Mesenchymal stem cell (in vitro differentiated cells and primary cell): ENCODE measurements at regions not wholly inside any gene's neighbourhood (a gene's known extent, or its start where the extent isn't known, plus 50 kb on each side); places are given as distances from the start of the nearest gene placed in this dataset.
"Not testable (repeated sequence)": the region's sequence is repeated elsewhere in the genome, so short reads cannot be mapped to it uniquely, and the experiment has no call there.

Experiments used
- DNase-seq: peaks from one replicate; pipeline ENCODE4 v3.0.0-alpha.2; 2013
- H2AFZ ChIP-seq: one replicate; pipeline ENCODE4 v1.6.1; 2013; ENCODE audit warnings: low read depth, mild to moderate bottlenecking, control low read depth, inconsistent platforms, low read length, moderate library complexity
- H2AK5ac ChIP-seq: 2 replicates; pipeline ENCODE4 v1.6.1; 2013; ENCODE audit warnings: low read length, moderate library complexity, mild to moderate bottlenecking, inconsistent platforms; ENCODE audit not compliant: severe bottlenecking
- H2BK120ac ChIP-seq: one replicate; pipeline ENCODE4 v1.6.1; 2013; ENCODE audit warnings: low read depth, mild to moderate bottlenecking, inconsistent platforms, low read length, moderate library complexity
- H2BK12ac ChIP-seq, 2 experiments: one replicate each; pipeline ENCODE4 v1.6.1; 2013; ENCODE audit warnings: inconsistent platforms in 2 of 2, low read length in 2 of 2, mild to moderate bottlenecking in 2 of 2, moderate library complexity in 2 of 2, control low read depth in 1 of 2
- H2BK15ac ChIP-seq: one replicate; pipeline ENCODE4 v1.6.1; 2013; ENCODE audit warnings: mild to moderate bottlenecking, low read depth, inconsistent platforms; ENCODE audit not compliant: poor library complexity, severe bottlenecking
- H2BK5ac ChIP-seq: 2 replicates; pipeline ENCODE4 v1.6.1; 2013; ENCODE audit warnings: low read depth, mild to moderate bottlenecking, low read length, control low read depth, inconsistent platforms; ENCODE audit not compliant: poor library complexity, severe bottlenecking
- H3K14ac ChIP-seq, 2 experiments: one replicate each; pipeline ENCODE4 v1.6.1; 2013; ENCODE audit warnings: inconsistent platforms in 2 of 2, low read length in 2 of 2, control low read depth in 1 of 2, mild to moderate bottlenecking in 1 of 2, moderate library complexity in 1 of 2
- H3K18ac ChIP-seq, 2 experiments: one replicate each; pipeline ENCODE4 v1.6.1; 2013; ENCODE audit warnings: inconsistent platforms in 2 of 2, low read length in 2 of 2, control low read depth in 1 of 2, low read depth in 1 of 2, mild to moderate bottlenecking in 1 of 2
- H3K23ac ChIP-seq, 2 experiments: one replicate each; pipeline ENCODE4 v1.6.1; 2013; ENCODE audit warnings: inconsistent platforms in 2 of 2, low read length in 2 of 2, mild to moderate bottlenecking in 2 of 2, moderate library complexity in 2 of 2, control low read depth in 1 of 2
- H3K27ac ChIP-seq: 2 replicates; pipeline ENCODE4 v1.5.1; 2013; ENCODE audit warnings: mild to moderate bottlenecking, moderate library complexity, low read length, control low read depth, inconsistent platforms; ENCODE audit not compliant: poor library complexity, severe bottlenecking
- H3K27me3 ChIP-seq, 2 experiments: 2 replicates each; pipeline versions ENCODE4 v1.6.1 to v1.7.0; 2013; ENCODE audit warnings: low read length in 2 of 2, mild to moderate bottlenecking in 2 of 2, moderate library complexity in 2 of 2, control low read depth in 1 of 2, inconsistent platforms in 1 of 2; ENCODE audit not compliant: control insufficient read depth in 1 of 2, insufficient read depth in 1 of 2
- H3K36me3 ChIP-seq, 2 experiments: 2 replicates each; pipeline versions ENCODE4 v1.6.1 to v1.7.0; 2013; ENCODE audit warnings: low read length in 2 of 2, control low read depth in 1 of 2, inconsistent platforms in 1 of 2, low read depth in 1 of 2, mild to moderate bottlenecking in 1 of 2; ENCODE audit not compliant: insufficient read depth in 2 of 2, control insufficient read depth in 1 of 2
- H3K4ac ChIP-seq, 2 experiments: one replicate each; pipeline ENCODE4 v1.6.1; 2013; ENCODE audit warnings: inconsistent platforms in 2 of 2, low read length in 2 of 2, mild to moderate bottlenecking in 2 of 2, moderate library complexity in 2 of 2, control low read depth in 1 of 2, low read depth in 1 of 2
- H3K4me1 ChIP-seq: 2 replicates; pipeline ENCODE4 v1.6.1; 2013; ENCODE audit warnings: low read depth, low read length, control low read depth; ENCODE audit not compliant: control insufficient read depth, insufficient read depth
- H3K4me2 ChIP-seq: 2 replicates; pipeline ENCODE4 v1.6.1; 2013; ENCODE audit warnings: low read length, mild to moderate bottlenecking, inconsistent platforms; ENCODE audit not compliant: poor library complexity, severe bottlenecking
- H3K4me3 ChIP-seq, 2 experiments: 2 replicates each; pipeline versions ENCODE4 v1.5.1 to v1.7.0; 2013; ENCODE audit warnings: low read length in 2 of 2, mild to moderate bottlenecking in 2 of 2, control low read depth in 1 of 2, low read depth in 1 of 2; ENCODE audit not compliant: insufficient read depth in 1 of 2
- H3K79me1 ChIP-seq: replicated peaks from 2 replicates; pipeline ENCODE4 v1.6.1; 2013; ENCODE audit warnings: mild to moderate bottlenecking, control low read depth, low read length, inconsistent platforms; ENCODE audit not compliant: poor library complexity, severe bottlenecking
- H3K9ac ChIP-seq: 2 replicates; pipeline ENCODE4 v1.7.0; 2013; ENCODE audit warnings: mild to moderate bottlenecking, low read length, moderate library complexity
- H3K9me3 ChIP-seq: 2 replicates; pipeline ENCODE4 v1.7.0; 2013; ENCODE audit warnings: mild to moderate bottlenecking, low read length; ENCODE audit not compliant: control insufficient read depth
- H4K8ac ChIP-seq: one replicate; pipeline ENCODE4 v1.6.1; 2013; ENCODE audit warnings: inconsistent platforms, mild to moderate bottlenecking, low read length, moderate library complexity
- H4K91ac ChIP-seq: one replicate; pipeline ENCODE4 v1.6.1; 2013; ENCODE audit warnings: mild to moderate bottlenecking, low read length, inconsistent platforms
- WGBS: methylation state at CpG from one replicate; pipeline ENCODE4 v1.1.7; 2013; ENCODE audit warnings: mixed read lengths; 5-methylcytosine and 5-hydroxymethylcytosine counted together

- not testable (repeated sequence) for H2AFZ ChIP-seq, H3K9me3 ChIP-seq, H3K27me3 ChIP-seq, H3K14ac ChIP-seq, H2BK15ac ChIP-seq, H3K36me3 ChIP-seq, H2BK5ac ChIP-seq, H3K4ac ChIP-seq, H4K91ac ChIP-seq, H3K23ac ChIP-seq, H4K8ac ChIP-seq, H3K18ac ChIP-seq, H3K4me3 ChIP-seq, H3K4me1 ChIP-seq, H2BK12ac ChIP-seq, H3K79me1 ChIP-seq, H3K4me2 ChIP-seq, H2AK5ac ChIP-seq, H3K9ac ChIP-seq, H3K27ac ChIP-seq, DNase-seq, H2BK120ac ChIP-seq
- WGBS, result 85% methylated on average over 19 of the region's 21 CpGs
These were observed 130.4 kb downstream of the OR52B4 start for GRCh38 chr11:4237771-4238170.

- not testable (repeated sequence) for H3K18ac ChIP-seq, H2BK5ac ChIP-seq, H3K4me3 ChIP-seq, H2BK15ac ChIP-seq, H3K4ac ChIP-seq, H3K9ac ChIP-seq, H3K23ac ChIP-seq, H3K4me2 ChIP-seq, H3K4me1 ChIP-seq, H2BK120ac ChIP-seq, H2AK5ac ChIP-seq, H3K9me3 ChIP-seq, H4K8ac ChIP-seq, H3K14ac ChIP-seq, H3K36me3 ChIP-seq, H3K27ac ChIP-seq, H3K27me3 ChIP-seq, H2BK12ac ChIP-seq, H2AFZ ChIP-seq, DNase-seq, H4K91ac ChIP-seq, H3K79me1 ChIP-seq
- 54% methylated on average over 2 of the region's 4 CpGs for WGBS
These were observed 124.3 kb downstream of the RRM1 start for GRCh38 chr11:4218857-4219256.

GRCh38 chr11:4213746-4214145 is 119.1 kb downstream of the RRM1 start:
- Histone ChIP-seq H4K8ac (no peak overlapping the region), H3K79me1 (no peaks in the 10 kb centered on the region), H3K4me1 (peaks cover 2% of the 10 kb centered on the region), H3K4me3 (no peak overlapping the region), H3K9ac (no peak overlapping the region), H4K91ac (no peak overlapping the region), H2BK15ac (no peak overlapping the region), H2AK5ac (no peak overlapping the region), H3K18ac (no peak overlapping the region), H2BK120ac (no peak overlapping the region), H3K4ac (no peak overlapping the region), H2BK12ac (no peak overlapping the region), H3K27ac (no peak overlapping the region), H2AFZ (no peak overlapping the region), H3K9me3 (no peaks in the 10 kb centered on the region), H3K14ac (no peak overlapping the region), H2BK5ac (no peak overlapping the region), H3K27me3 (peaks cover 14 to 15% of the 10 kb centered on the region in 2 experiments), H3K23ac (no peak overlapping the region), H3K4me2 (no peak overlapping the region), H3K36me3 (no peaks in the 10 kb centered on the region)
- no peak for DNase-seq
- 90% methylated on average over 2 of the region's 5 CpGs for WGBS

GRCh38 chr11:4211991-4212390 is 117.4 kb downstream of the RRM1 start:
- Histone ChIP-seq H4K91ac (no peak overlapping the region), H3K23ac (no peak overlapping the region), H3K4me1 (peaks cover 2% of the 10 kb centered on the region), H3K27ac (no peak overlapping the region), H3K4me2 (no peak overlapping the region), H3K27me3 (peaks cover 14 to 15% of the 10 kb centered on the region in 2 experiments), H3K4me3 (peak overlapping the region in 1 of 2 experiments; percentile 24), H2BK120ac (no peak overlapping the region), H3K79me1 (no peaks in the 10 kb centered on the region), H2BK12ac (no peak overlapping the region), H3K18ac (no peak overlapping the region), H3K9me3 (no peaks in the 10 kb centered on the region), H3K4ac (no peak overlapping the region), H3K9ac (no peak overlapping the region), H2AFZ (no peak overlapping the region), H3K14ac (no peak overlapping the region), H4K8ac (no peak overlapping the region), H2BK15ac (no peak overlapping the region), H2BK5ac (no peak overlapping the region), H2AK5ac (no peak overlapping the region), H3K36me3 (no peaks in the 10 kb centered on the region)
- DNase-seq, result no peak
- 23% methylated on average over 15 of the region's 24 CpGs for whole genome bisulfite sequencing
